ENCODE measurements at regions not wholly inside any gene's neighbourhood (a gene's known extent, or its start where the extent isn't known, plus 50 kb on each side); places are given as distances from the start of the nearest gene placed in this dataset.
"Not testable (repeated sequence)": the region's sequence is repeated elsewhere in the genome, so short reads cannot be mapped to it uniquely, and the experiment has no call there.

- no peak for DNase-seq (ENCODE audit: low read depth, low spot score)
Observed at GRCh38 chr1:224061436-224061835, 52.5 kb upstream of the FBXO28 start.

GRCh38 chr1:224059897-224060427 is 53.9 kb upstream of the FBXO28 start:
- DNase-seq (ENCODE audit: low read depth, low spot score) = no peak

GRCh38 chr1:224058303-224058702 is 55.6 kb upstream of the FBXO28 start:
- no peak for DNase-seq (ENCODE audit: low read depth, low spot score)

GRCh38 chr1:224057461-224058199 is 56.3 kb upstream of the FBXO28 start:
- no peak for DNase-seq (ENCODE audit: low read depth, low spot score)

GRCh38 chr1:224054611-224055010 is 59.3 kb upstream of the FBXO28 start:
- no peak for DNase-seq (ENCODE audit: low read depth, low spot score)

GRCh38 chr1:224054012-224054411 is 59.9 kb upstream of the FBXO28 start:
- DNase-seq (ENCODE audit: low read depth, low spot score) = no peak

- DNase-seq (ENCODE audit: low read depth, low spot score) = no peak
Observed at GRCh38 chr1:224053456-224053855, 60.5 kb upstream of the FBXO28 start.

- DNase-seq (ENCODE audit: low read depth, low spot score) = no peak
Observed at GRCh38 chr1:224052772-224053171, 61.1 kb upstream of the FBXO28 start.

GRCh38 chr1:224051782-224052181 is 62.1 kb upstream of the FBXO28 start:
- DNase-seq (ENCODE audit: low read depth, low spot score) = not testable (repeated sequence)

GRCh38 chr1:224051086-224051406 is 62.9 kb upstream of the FBXO28 start:
- no peak for DNase-seq (ENCODE audit: low read depth, low spot score)

GRCh38 chr1:224047538-224047937 is 66.4 kb upstream of the FBXO28 start:
- no peak for DNase-seq (ENCODE audit: low read depth, low spot score)

- no peak for DNase-seq (ENCODE audit: low read depth, low spot score)
Observed at GRCh38 chr1:224045556-224045955, 68.4 kb upstream of the FBXO28 start.

- no peak for DNase-seq (ENCODE audit: low read depth, low spot score)
Observed at GRCh38 chr1:224044420-224044819, 69.5 kb upstream of the FBXO28 start.

- DNase-seq (ENCODE audit: low read depth, low spot score) = no peak
Observed at GRCh38 chr1:224042557-224043118, 71.3 kb upstream of the FBXO28 start.

GRCh38 chr1:224041032-224041431 is 72.9 kb upstream of the FBXO28 start:
- DNase-seq (ENCODE audit: low read depth, low spot score) = no peak

GRCh38 chr1:224040423-224040822 is 73.5 kb upstream of the FBXO28 start:
- DNase-seq (ENCODE audit: low read depth, low spot score) = not testable (repeated sequence)

- DNase-seq (ENCODE audit: low read depth, low spot score) = not testable (repeated sequence)
Observed at GRCh38 chr1:224040006-224040405, 73.9 kb upstream of the FBXO28 start.

- DNase-seq (ENCODE audit: low read depth, low spot score) = not testable (repeated sequence)
Observed at GRCh38 chr1:224038832-224039231, 75.1 kb upstream of the FBXO28 start.

GRCh38 chr1:224037362-224037761 is 76.5 kb upstream of the FBXO28 start:
- not testable (repeated sequence) for DNase-seq (ENCODE audit: low read depth, low spot score)

- DNase-seq (ENCODE audit: low read depth, low spot score) = not testable (repeated sequence)
Observed at GRCh38 chr1:224032608-224033276, 81.2 kb upstream of the FBXO28 start.

GRCh38 chr1:224031986-224032385 is 81.9 kb upstream of the FBXO28 start:
- DNase-seq (ENCODE audit: low read depth, low spot score) = not testable (repeated sequence)

GRCh38 chr1:224030257-224030656 is 83.7 kb upstream of the FBXO28 start:
- DNase-seq (ENCODE audit: low read depth, low spot score) = not testable (repeated sequence)

Data from activated CD4-positive, CD25-positive, alpha-beta regulatory T cell treated with anti-CD3 and anti-CD28 coated beads, Interleukin-2, amount 50 U/mL, for 16 hours (primary cell).